Choroid plexus epithelial cell (primary cell): ENCODE measurements at regions not wholly inside any gene's neighbourhood (a gene's known extent, or its start where the extent isn't known, plus 50 kb on each side); places are given as distances from the start of the nearest gene placed in this dataset.

Experiments used
- DNase-seq: peaks from one replicate; pipeline ENCODE4 v3.0.0-alpha.2; 2010; ENCODE audit warnings: low read depth
- H3K4me3 ChIP-seq: 2 replicates; pipeline ENCODE4 v1.5.1; 2011; ENCODE audit warnings: low read depth, mild to moderate bottlenecking, control low read depth, low read length, moderate library complexity
- TF ChIP-seq, protein P1 (sequence below): conservative IDR thresholded peaks from 2 replicates; pipeline ENCODE4 v1.5.1; 2011; ENCODE audit warnings: low read depth, mild to moderate bottlenecking, control low read depth, inconsistent platforms, low read length, moderate library complexity

DNA sequence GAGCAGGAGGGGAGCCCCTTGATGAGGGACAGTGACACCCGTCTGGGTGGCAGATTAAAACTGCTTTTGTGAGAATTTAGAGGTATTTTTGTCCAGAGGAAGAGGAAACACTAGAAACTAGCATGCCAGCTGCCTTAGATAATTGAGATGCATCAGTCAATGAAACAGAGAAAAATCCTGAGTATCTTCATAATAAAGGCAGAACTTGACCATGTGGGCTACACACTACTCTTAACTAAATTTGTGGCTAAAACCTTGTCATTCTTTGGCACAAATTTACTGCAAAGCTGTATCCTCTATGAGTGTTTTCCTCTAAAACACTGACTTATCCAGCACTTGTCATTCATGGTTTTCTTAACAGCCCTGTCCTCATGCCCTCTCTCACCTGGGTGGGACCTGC, 259.7 kb upstream of the TPM1 start:
- DNase-seq = no peak
- TF ChIP-seq, protein P1, sequence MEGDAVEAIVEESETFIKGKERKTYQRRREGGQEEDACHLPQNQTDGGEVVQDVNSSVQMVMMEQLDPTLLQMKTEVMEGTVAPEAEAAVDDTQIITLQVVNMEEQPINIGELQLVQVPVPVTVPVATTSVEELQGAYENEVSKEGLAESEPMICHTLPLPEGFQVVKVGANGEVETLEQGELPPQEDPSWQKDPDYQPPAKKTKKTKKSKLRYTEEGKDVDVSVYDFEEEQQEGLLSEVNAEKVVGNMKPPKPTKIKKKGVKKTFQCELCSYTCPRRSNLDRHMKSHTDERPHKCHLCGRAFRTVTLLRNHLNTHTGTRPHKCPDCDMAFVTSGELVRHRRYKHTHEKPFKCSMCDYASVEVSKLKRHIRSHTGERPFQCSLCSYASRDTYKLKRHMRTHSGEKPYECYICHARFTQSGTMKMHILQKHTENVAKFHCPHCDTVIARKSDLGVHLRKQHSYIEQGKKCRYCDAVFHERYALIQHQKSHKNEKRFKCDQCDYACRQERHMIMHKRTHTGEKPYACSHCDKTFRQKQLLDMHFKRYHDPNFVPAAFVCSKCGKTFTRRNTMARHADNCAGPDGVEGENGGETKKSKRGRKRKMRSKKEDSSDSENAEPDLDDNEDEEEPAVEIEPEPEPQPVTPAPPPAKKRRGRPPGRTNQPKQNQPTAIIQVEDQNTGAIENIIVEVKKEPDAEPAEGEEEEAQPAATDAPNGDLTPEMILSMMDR = no peak
- no peak overlapping the region for H3K4me3 ChIP-seq

DNA sequence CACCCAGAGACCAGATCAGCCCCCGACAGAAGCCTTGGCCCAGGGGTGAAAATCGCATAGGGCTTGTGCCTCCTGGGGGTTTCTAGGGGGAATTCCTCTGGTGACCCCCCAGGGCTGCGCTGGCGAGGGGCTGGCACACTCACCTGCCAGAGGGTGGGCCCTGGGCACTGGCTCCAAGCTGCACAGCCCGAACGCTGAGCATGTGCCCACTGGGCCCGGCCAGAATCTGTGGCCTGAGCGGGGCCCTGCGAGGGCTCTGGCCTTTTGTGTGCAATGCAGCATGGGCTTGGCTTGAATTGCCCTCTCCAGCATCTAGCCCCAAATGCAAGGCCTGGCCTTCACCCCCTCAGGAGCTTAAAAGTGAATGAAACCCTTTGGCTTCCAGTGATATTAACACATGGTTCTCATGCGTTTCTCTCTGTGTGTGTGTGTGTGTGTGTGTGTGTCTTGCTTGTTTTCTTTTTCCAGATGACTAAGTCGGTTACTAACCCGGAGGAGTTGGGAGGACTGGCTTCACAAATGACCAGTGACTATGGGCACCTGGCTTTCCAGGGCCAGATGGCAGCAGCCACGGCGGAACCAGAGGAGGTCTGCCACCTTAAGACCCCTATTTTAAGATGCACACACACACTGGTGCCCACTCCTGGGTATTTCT, 259.1 kb upstream of the TPM1 start:
- DNase-seq = peak; percentile 90
- no peak overlapping the region for H3K4me3 ChIP-seq

DNA sequence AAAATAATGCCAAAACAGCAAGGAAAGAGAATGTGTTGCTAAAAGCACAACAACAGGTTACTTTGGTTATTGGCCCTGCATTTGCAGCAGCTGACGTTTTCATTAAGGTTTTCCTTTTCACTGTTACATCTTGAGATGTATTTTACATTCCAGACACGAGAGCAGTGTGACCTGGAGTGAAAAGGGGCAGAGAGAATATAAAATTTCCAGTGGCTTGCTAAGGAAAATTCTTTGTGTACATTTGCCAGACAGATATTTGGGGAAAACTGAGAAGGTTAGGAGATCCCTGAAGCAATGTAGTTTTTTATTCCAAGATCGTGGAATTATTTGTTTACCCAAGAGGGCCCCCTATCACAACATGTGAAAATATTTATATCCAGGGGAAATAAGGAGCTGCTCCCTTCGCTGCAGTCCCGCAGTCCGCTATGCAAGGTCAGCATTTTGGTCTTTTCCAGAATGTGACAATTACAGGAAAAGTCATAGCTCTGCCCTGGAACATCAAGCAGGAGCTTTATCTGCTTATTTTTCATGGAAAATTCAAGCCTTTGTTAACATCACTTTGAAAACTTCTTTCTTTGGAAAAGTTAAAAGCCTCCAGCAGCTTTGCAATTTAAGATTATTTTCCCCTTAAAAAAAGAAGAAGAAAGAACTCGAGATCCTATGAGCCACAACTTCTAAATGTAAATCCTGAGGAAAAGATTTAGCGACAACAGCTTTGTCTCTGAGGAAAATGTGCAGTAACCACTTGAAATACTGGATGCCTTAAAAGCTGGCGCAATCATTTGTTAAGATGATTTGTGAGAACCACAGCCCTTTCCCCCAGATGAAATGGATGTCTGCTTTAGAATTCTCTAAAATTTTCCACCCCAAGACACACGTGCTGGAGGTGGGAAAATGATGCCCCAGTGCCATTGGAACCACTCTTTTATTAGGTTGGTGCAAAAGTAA, 256.4 kb upstream of the TPM1 start:
- DNase-seq = peak; percentile 36
- TF ChIP-seq, protein P1 = no peak
- H3K4me3 ChIP-seq = no peak overlapping the region

More for the DNA sequence above, 259.1 kb upstream of the TPM1 start:
- TF ChIP-seq, protein P1 = no peak

DNA sequence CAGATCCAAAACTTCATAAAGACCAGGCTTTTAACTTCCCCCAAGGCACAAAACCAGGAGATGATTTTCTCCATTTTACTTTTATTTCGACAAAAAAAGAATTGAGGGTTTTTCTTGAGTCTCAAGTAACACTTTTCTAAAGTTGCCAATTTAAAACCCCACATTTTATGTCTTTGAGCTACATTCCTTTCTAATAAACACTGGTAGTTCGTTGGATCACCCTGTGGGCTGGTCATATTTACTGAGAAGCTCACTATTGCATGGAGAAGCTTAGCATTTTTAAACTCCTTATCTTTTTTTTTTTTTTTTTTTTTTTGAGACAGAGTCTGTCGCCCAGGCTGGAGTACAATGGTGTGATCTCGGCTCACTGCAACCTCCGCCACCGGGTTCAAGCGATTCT, 255.1 kb upstream of the TPM1 start:
- no peak overlapping the region for H3K4me3 ChIP-seq
- TF ChIP-seq, protein P1 = no peak
- DNase-seq = no peak

DNA sequence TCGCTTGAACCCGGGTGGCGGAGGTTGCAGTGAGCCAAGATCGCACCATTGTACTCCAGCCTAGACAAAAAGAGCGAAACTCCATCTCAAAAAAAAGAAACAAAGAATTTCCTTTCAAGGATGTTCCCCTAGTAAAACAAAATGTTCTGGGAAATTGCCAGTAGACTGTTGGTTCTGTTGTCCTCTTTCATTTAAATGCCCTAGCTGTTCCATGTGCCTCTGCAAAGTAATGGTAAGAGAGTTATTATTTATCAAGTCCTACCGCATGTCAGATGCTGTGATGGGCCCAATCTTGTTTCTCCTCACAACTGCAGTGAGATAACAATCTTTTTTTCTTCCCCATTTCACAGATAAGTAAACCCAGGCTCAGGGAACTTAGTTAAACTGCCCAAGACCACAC, 254.3 kb upstream of the TPM1 start:
- H3K4me3 ChIP-seq = no peak overlapping the region
- TF ChIP-seq, protein P1 = no peak
- no peak for DNase-seq

DNA sequence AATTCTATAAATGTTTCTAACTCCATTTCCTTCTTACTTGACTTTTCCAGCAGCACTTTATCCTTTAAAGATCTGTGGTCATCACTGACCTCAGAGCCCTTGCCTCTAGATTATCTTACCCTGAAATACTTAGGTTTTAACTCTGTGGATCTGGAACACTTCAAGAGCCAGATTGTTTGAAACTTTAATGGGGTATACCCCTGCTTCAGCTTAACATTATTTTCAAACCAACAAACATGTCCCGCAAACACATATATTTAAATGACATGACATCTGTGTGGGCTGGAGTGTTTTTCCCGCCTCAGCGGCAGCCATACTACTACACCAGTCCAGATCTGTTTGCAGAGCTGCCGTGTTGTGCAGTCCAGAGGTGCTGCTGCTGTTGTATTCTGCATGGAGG, 252.0 kb upstream of the TPM1 start:
- no peak for DNase-seq
- H3K4me3 ChIP-seq = no peak overlapping the region
- TF ChIP-seq, protein P1 = no peak

DNA sequence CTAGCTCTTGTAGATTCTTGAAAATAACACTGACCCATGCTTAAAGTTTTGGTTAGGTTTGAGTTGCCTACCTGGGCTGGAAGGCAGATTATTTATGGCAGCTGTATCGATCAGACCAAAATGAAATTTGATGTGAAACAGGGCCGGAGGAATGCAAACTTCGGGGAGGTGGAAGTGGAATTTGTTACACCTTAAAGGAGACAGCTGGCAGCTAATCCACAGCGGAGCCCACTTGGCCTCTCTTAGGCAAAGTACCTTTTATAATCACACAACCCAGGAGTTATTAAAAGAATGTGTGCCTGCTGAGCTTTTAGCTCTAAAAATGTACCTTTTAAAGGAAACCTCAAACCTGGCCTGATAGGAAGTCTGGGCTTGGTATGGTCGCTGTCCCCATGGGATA, 250.9 kb upstream of the TPM1 start:
- TF ChIP-seq, protein P1 = no peak
- no peak overlapping the region for H3K4me3 ChIP-seq
- DNase-seq = no peak
